KG1 (cell line): ENCODE measurements at regions not wholly inside any gene's neighbourhood (a gene's known extent, or its start where the extent isn't known, plus 50 kb on each side); places are given as distances from the start of the nearest gene placed in this dataset.

Experiments used
- DNase-seq: peaks from one replicate; lab custom pipeline; 2025; lab: John Stamatoyannopoulos, UW

- no peak for DNase-seq
Measured at GRCh38 chr11:104338186-104338585, 174.2 kb upstream of the PDGFD start.

GRCh38 chr11:104337273-104337672 lies 173.3 kb upstream of the PDGFD start:
- DNase-seq, result no peak

GRCh38 chr11:104333977-104334376 lies 170.0 kb upstream of the PDGFD start:
- DNase-seq, result no peak

- DNase-seq, result no peak
Measured at GRCh38 chr11:104332110-104332509, 168.2 kb upstream of the PDGFD start.

- DNase-seq, result no peak
Measured at GRCh38 chr11:104329078-104329665, 165.2 kb upstream of the PDGFD start.

GRCh38 chr11:104328512-104328907 lies 164.6 kb upstream of the PDGFD start:
- no peak for DNase-seq

- DNase-seq, result no peak
Measured at GRCh38 chr11:104327861-104328511, 164.0 kb upstream of the PDGFD start.

- no peak for DNase-seq
Measured at GRCh38 chr11:104325093-104325492, 161.1 kb upstream of the PDGFD start.

GRCh38 chr11:104324276-104324675 lies 160.3 kb upstream of the PDGFD start:
- DNase-seq, result no peak

GRCh38 chr11:104323841-104324240 lies 159.9 kb upstream of the PDGFD start:
- DNase-seq, result no peak

- DNase-seq, result no peak
Measured at GRCh38 chr11:104322696-104323095, 158.7 kb upstream of the PDGFD start.

- DNase-seq, result no peak
Measured at GRCh38 chr11:104320956-104321355, 157.0 kb upstream of the PDGFD start.

GRCh38 chr11:104320097-104320496 lies 156.2 kb upstream of the PDGFD start:
- DNase-seq, result no peak

GRCh38 chr11:104319396-104319795 lies 155.4 kb upstream of the PDGFD start:
- DNase-seq, result no peak

- no peak for DNase-seq
Measured at GRCh38 chr11:104306862-104307474, 143.0 kb upstream of the PDGFD start.

- DNase-seq, result no peak
Measured at GRCh38 chr11:104301776-104302175, 137.8 kb upstream of the PDGFD start.

- no peak for DNase-seq
Measured at GRCh38 chr11:104291646-104292045, 127.7 kb upstream of the PDGFD start.

GRCh38 chr11:104286129-104286528 lies 122.2 kb upstream of the PDGFD start:
- DNase-seq, result no peak

GRCh38 chr11:104279587-104279986 lies 115.6 kb upstream of the PDGFD start:
- no peak for DNase-seq

GRCh38 chr11:104275992-104276391 lies 112.0 kb upstream of the PDGFD start:
- no peak for DNase-seq

- DNase-seq, result no peak
Measured at GRCh38 chr11:104260456-104260855, 96.5 kb upstream of the PDGFD start.

- DNase-seq, result no peak
Measured at GRCh38 chr11:104259121-104259610, 95.2 kb upstream of the PDGFD start.

GRCh38 chr11:104256525-104256924 lies 92.6 kb upstream of the PDGFD start:
- no peak for DNase-seq
